NB4 (cell line): ENCODE measurements at regions not wholly inside any gene's neighbourhood (a gene's known extent, or its start where the extent isn't known, plus 50 kb on each side); places are given as distances from the start of the nearest gene placed in this dataset.

Experiments
- POLR2A ChIP-seq: IDR thresholded peaks from 2 replicates; pipeline ENCODE4 v1.6.1; 2011; ENCODE audit warnings: mild to moderate bottlenecking; ENCODE audit not compliant: insufficient read length; ENCODE audit errors: extremely low read depth
- TF ChIP-seq, protein P1 (sequence below): IDR thresholded peaks from one replicate; pipeline ENCODE4 v1.5.1; 2012; ENCODE audit warnings: low read depth, low read length

DNA sequence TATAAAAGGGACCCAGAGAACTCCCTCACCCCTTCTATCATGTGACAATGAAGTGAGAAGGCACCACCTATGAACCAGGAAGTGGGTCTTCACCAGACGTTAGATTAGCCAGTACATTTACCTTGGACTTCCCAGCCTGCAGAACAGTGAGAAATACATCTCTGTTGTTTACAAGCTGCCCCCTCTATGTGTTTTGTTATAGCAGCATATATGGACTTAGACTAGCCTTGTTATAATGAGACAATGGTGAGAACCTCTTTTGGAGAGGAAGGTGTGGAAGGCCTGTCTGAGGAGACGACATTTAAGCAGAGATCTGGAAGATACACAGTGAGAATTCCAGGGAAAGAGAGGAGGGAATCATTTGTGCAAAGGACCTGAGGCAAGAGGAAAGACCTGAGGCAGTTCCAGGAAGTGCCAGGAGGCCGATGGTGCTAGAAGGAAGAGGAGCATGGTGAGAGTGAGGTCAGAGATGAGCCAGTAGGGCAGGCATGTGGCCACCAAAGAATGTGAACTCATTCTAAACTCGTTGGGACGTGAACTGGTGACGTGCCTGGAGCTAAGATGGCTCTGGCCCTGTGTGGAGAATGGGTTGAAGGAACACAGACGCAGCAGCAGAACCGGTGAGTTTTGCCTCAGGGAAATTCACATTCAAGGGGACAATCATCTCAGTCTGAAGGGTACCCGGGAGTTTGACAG lies 98.9 kb upstream of the IRF2BP2 start:
- TF ChIP-seq, protein P1, sequence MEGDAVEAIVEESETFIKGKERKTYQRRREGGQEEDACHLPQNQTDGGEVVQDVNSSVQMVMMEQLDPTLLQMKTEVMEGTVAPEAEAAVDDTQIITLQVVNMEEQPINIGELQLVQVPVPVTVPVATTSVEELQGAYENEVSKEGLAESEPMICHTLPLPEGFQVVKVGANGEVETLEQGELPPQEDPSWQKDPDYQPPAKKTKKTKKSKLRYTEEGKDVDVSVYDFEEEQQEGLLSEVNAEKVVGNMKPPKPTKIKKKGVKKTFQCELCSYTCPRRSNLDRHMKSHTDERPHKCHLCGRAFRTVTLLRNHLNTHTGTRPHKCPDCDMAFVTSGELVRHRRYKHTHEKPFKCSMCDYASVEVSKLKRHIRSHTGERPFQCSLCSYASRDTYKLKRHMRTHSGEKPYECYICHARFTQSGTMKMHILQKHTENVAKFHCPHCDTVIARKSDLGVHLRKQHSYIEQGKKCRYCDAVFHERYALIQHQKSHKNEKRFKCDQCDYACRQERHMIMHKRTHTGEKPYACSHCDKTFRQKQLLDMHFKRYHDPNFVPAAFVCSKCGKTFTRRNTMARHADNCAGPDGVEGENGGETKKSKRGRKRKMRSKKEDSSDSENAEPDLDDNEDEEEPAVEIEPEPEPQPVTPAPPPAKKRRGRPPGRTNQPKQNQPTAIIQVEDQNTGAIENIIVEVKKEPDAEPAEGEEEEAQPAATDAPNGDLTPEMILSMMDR, result no peak
- TF ChIP-seq POLR2A, result no peak
